ENCODE measurements at regions not wholly inside any gene's neighbourhood (a gene's known extent, or its start where the extent isn't known, plus 50 kb on each side); places are given as distances from the start of the nearest gene placed in this dataset.

- peaks cover 25% of the 10 kb centered on the region for H3K9me3 Mint-ChIP-seq
- H3K27ac Mint-ChIP-seq, result no peak overlapping the region
- no peaks in the 10 kb centered on the region for H3K36me3 Mint-ChIP-seq (ENCODE audit: low read depth)
- TF ChIP-seq CTCF (IDR thresholded peaks at IDR 0.05; ENCODE audit: unreplicated experiment in 3 of 3), result no peak
- H3K4me3 Mint-ChIP-seq, result no peak overlapping the region
- no peaks in the 10 kb centered on the region for H3K4me1 Mint-ChIP-seq
- no peaks in the 10 kb centered on the region for H3K27me3 Mint-ChIP-seq (ENCODE audit: low read depth)
Observed at GRCh38 chr4:126130215-126130614, 815.5 kb downstream of the FAT4 start.

- Mint-ChIP-seq H3K27me3 (ENCODE audit: low read depth) (no peaks in the 10 kb centered on the region), H3K4me1 (no peaks in the 10 kb centered on the region), H3K4me3 (no peak overlapping the region), H3K27ac (no peak overlapping the region), H3K9me3 (peaks cover 12% of the 10 kb centered on the region), H3K36me3 (ENCODE audit: low read depth) (no peaks in the 10 kb centered on the region)
- TF ChIP-seq CTCF (IDR thresholded peaks at IDR 0.05; ENCODE audit: unreplicated experiment in 3 of 3), result no peak
Observed at GRCh38 chr4:126136922-126137781, 822.4 kb downstream of the FAT4 start.

GRCh38 chr4:126137782-126138170 is 823.0 kb downstream of the FAT4 start:
- Mint-ChIP-seq H3K27ac (no peak overlapping the region), H3K36me3 (ENCODE audit: low read depth) (no peaks in the 10 kb centered on the region), H3K4me3 (no peak overlapping the region), H3K4me1 (no peaks in the 10 kb centered on the region), H3K27me3 (ENCODE audit: low read depth) (no peaks in the 10 kb centered on the region), H3K9me3 (peaks cover 11% of the 10 kb centered on the region)
- TF ChIP-seq CTCF (IDR thresholded peaks at IDR 0.05; ENCODE audit: unreplicated experiment in 3 of 3), result no peak

- Mint-ChIP-seq H3K9me3 (peaks cover 11% of the 10 kb centered on the region), H3K4me3 (no peak overlapping the region), H3K36me3 (ENCODE audit: low read depth) (peaks cover 4% of the 10 kb centered on the region), H3K4me1 (no peaks in the 10 kb centered on the region), H3K27me3 (ENCODE audit: low read depth) (no peaks in the 10 kb centered on the region), H3K27ac (no peak overlapping the region)
- no peak for TF ChIP-seq CTCF (IDR thresholded peaks at IDR 0.05; ENCODE audit: unreplicated experiment in 3 of 3)
Observed at GRCh38 chr4:126144543-126145237, 829.9 kb downstream of the FAT4 start.

GRCh38 chr4:126168484-126168883 is 853.7 kb downstream of the FAT4 start:
- no peaks in the 10 kb centered on the region for H3K27me3 Mint-ChIP-seq (ENCODE audit: low read depth)
- H3K27ac Mint-ChIP-seq, result no peak overlapping the region
- H3K36me3 Mint-ChIP-seq (ENCODE audit: low read depth), result no peaks in the 10 kb centered on the region
- H3K9me3 Mint-ChIP-seq, result no peaks in the 10 kb centered on the region
- H3K4me3 Mint-ChIP-seq, result no peak overlapping the region
- no peaks in the 10 kb centered on the region for H3K4me1 Mint-ChIP-seq
- TF ChIP-seq CTCF (IDR thresholded peaks at IDR 0.05; ENCODE audit: unreplicated experiment in 3 of 3), result no peak

Measured in nephron (organoid).